ENCODE measurements at regions not wholly inside any gene's neighbourhood (a gene's known extent, or its start where the extent isn't known, plus 50 kb on each side); places are given as distances from the start of the nearest gene placed in this dataset.

DNA sequence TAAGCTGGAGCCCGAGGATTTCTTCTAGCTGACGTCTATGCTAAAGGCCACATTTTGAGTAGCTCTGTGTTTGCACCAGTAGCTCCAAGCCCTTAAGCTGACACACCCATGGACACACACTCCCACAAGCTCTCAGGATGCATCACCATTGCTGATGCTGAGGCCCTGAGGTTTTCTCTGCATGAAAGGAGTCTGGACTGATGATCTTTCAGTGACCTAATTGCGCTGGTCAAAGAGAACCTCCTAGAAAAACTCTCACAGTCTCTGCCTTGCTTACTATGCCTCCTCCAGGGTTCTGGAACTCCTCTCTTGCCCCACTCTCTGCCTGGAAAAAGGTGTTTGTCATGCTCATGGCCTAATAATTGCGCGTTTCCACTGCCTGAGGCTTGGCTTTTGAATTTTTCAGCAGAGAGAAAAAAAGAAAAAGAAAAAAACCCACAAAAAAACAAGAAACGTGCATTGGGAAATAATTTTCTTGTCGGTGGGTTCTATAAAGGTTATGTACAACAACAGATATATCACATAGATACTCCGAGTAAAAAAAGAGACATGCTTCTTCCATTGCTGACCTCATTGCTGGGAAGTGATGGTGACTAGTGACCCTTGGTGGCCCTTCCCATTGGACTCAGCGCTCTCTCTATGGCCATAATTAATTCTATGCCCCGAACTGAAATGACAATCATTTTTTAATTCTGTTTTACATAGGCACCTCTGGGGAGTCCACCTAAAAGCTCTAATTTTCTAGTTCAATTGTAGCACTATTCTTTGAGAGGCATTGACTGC lies 297.0 kb downstream of the TDRD15 start:
- WGBS (ENCODE audit: low lambda C conversion rate) = 20% methylated on average over 10 of the region's 10 CpGs
- Histone ChIP-seq H3K4me3 (replicated peaks in 1 of 3; ENCODE audit: insufficient read depth in 1 of 3, low read depth in 2 of 3, low read length in 3 of 3) (no peak overlapping the region), H3K9me3 (ENCODE audit: low read length) (no peaks in the 10 kb centered on the region), H3K4me1 (ENCODE audit: insufficient read depth, low read length) (peaks cover 21% of the 10 kb centered on the region), H3K79me2 (ENCODE audit: insufficient read depth, low read length) (no peaks in the 10 kb centered on the region), H3K9ac (ENCODE audit: insufficient read depth, low read depth, low read length) (no peak overlapping the region), H3K27ac (ENCODE audit: extremely low read length, insufficient read depth, low read length) (no peak overlapping the region), H3K36me3 (replicated peaks in 1 of 2; ENCODE audit: control insufficient read depth in 1 of 2, insufficient read depth in 2 of 2, low read length in 2 of 2) (no peaks in the 10 kb centered on the region), H4K20me1 (ENCODE audit: insufficient read depth, low read length) (no peaks in the 10 kb centered on the region), H2AFZ (ENCODE audit: low read length) (no peak overlapping the region), H3K4me2 (ENCODE audit: low read depth, low read length) (no peak overlapping the region), H3K27me3 (ENCODE audit: control insufficient read depth in 1 of 2, insufficient read depth in 2 of 2, low read length in 2 of 2) (peaks cover 0 to 5% of the 10 kb centered on the region in 2 experiments; a peak in 1 of 5 replicates)
- in situ Hi-C loops (cut with HindIII; ENCODE audit: extremely low pct_ligation_motif_present, low pct_unique_long_range_greater_than_20kb) = no loop called here
- CTCF ChIA-PET (ENCODE audit: low intra/inter-chr PET ratio, low total read pairs) = no interaction called here
- no peak for DNase-seq (ENCODE audit: low spot score)
- POLR2A ChIA-PET = no interaction called here
- intact Hi-C loops (cut with micrococcal nuclease; ENCODE audit: unreplicated experiment) = no loop called here
- BruUV-seq (replicated peaks) = no TSS peak
- ATAC-seq = no peak
- FAIRE-seq = no peak
- no peak for TF ChIP-seq PLRG1 (conservative IDR thresholded peaks at IDR 0.05)
- no peak for TF ChIP-seq NR1H2 (CRISPR knock-in tag; IDR thresholded peaks at IDR 0.05; ENCODE audit: borderline replicate concordance, low read depth)
- TF ChIP-seq, protein P1, sequence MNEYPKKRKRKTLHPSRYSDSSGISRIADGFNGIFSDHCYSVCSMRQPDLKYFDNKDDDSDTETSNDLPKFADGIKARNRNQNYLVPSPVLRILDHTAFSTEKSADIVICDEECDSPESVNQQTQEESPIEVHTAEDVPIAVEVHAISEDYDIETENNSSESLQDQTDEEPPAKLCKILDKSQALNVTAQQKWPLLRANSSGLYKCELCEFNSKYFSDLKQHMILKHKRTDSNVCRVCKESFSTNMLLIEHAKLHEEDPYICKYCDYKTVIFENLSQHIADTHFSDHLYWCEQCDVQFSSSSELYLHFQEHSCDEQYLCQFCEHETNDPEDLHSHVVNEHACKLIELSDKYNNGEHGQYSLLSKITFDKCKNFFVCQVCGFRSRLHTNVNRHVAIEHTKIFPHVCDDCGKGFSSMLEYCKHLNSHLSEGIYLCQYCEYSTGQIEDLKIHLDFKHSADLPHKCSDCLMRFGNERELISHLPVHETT (CRISPR knock-in tag; conservative IDR thresholded peaks at IDR 0.05) = no peak
- no peak for TF ChIP-seq ZFY (CRISPR knock-in tag; IDR thresholded peaks at IDR 0.05)
- TF ChIP-seq, protein P2, sequence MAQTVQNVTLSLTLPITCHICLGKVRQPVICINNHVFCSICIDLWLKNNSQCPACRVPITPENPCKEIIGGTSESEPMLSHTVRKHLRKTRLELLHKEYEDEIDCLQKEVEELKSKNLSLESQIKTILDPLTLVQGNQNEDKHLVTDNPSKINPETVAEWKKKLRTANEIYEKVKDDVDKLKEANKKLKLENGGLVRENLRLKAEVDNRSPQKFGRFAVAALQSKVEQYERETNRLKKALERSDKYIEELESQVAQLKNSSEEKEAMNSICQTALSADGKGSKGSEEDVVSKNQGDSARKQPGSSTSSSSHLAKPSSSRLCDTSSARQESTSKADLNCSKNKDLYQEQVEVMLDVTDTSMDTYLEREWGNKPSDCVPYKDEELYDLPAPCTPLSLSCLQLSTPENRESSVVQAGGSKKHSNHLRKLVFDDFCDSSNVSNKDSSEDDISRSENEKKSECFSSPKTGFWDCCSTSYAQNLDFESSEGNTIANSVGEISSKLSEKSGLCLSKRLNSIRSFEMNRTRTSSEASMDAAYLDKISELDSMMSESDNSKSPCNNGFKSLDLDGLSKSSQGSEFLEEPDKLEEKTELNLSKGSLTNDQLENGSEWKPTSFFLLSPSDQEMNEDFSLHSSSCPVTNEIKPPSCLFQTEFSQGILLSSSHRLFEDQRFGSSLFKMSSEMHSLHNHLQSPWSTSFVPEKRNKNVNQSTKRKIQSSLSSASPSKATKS (CRISPR knock-in tag; IDR thresholded peaks at IDR 0.05) = no peak
- TF ChIP-seq, protein P3, sequence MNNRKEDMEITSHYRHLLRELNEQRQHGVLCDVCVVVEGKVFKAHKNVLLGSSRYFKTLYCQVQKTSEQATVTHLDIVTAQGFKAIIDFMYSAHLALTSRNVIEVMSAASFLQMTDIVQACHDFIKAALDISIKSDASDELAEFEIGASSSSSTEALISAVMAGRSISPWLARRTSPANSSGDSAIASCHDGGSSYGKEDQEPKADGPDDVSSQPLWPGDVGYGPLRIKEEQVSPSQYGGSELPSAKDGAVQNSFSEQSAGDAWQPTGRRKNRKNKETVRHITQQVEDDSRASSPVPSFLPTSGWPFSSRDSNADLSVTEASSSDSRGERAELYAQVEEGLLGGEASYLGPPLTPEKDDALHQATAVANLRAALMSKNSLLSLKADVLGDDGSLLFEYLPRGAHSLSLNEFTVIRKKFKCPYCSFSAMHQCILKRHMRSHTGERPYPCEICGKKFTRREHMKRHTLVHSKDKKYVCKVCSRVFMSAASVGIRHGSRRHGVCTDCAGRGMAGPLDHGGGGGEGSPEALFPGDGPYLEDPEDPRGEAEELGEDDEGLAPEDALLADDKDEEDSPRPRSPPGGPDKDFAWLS (CRISPR knock-in tag; IDR thresholded peaks at IDR 0.05; ENCODE audit: borderline replicate concordance) = no peak
- TF ChIP-seq, protein P4, sequence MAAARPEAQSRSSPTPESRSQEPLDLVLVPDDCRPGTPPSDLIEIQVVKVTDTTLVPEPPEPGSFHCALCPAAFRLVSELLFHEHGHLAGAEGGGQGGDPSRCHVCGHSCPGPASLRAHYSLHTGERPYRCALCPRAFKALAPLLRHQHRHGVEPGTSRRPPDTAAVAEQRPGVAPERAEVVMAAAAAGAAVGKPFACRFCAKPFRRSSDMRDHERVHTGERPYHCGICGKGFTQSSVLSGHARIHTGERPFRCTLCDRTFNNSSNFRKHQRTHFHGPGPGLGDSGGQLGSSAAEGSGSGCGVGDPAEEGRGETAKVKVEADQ (CRISPR knock-in tag; IDR thresholded peaks at IDR 0.05; ENCODE audit: borderline replicate concordance) = no peak
- no peak for TF ChIP-seq SSRP1 (CRISPR knock-in tag; IDR thresholded peaks at IDR 0.05)
- no peak for TF ChIP-seq HCFC1 (IDR thresholded peaks at IDR 0.05; ENCODE audit: low read depth, low read length)
- TF ChIP-seq, protein P5, sequence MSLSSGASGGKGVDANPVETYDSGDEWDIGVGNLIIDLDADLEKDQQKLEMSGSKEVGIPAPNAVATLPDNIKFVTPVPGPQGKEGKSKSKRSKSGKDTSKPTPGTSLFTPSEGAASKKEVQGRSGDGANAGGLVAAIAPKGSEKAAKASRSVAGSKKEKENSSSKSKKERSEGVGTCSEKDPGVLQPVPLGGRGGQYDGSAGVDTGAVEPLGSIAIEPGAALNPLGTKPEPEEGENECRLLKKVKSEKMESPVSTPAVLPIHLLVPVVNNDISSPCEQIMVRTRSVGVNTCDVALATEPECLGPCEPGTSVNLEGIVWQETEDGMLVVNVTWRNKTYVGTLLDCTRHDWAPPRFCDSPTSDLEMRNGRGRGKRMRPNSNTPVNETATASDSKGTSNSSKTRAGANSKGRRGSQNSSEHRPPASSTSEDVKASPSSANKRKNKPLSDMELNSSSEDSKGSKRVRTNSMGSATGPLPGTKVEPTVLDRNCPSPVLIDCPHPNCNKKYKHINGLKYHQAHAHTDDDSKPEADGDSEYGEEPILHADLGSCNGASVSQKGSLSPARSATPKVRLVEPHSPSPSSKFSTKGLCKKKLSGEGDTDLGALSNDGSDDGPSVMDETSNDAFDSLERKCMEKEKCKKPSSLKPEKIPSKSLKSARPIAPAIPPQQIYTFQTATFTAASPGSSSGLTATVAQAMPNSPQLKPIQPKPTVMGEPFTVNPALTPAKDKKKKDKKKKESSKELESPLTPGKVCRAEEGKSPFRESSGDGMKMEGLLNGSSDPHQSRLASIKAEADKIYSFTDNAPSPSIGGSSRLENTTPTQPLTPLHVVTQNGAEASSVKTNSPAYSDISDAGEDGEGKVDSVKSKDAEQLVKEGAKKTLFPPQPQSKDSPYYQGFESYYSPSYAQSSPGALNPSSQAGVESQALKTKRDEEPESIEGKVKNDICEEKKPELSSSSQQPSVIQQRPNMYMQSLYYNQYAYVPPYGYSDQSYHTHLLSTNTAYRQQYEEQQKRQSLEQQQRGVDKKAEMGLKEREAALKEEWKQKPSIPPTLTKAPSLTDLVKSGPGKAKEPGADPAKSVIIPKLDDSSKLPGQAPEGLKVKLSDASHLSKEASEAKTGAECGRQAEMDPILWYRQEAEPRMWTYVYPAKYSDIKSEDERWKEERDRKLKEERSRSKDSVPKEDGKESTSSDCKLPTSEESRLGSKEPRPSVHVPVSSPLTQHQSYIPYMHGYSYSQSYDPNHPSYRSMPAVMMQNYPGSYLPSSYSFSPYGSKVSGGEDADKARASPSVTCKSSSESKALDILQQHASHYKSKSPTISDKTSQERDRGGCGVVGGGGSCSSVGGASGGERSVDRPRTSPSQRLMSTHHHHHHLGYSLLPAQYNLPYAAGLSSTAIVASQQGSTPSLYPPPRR (CRISPR knock-in tag; IDR thresholded peaks at IDR 0.05; ENCODE audit: borderline replicate concordance) = no peak
- no peak for TF ChIP-seq JDP2 (CRISPR knock-in tag; IDR thresholded peaks at IDR 0.05; ENCODE audit: borderline replicate concordance)
- no peak for TF ChIP-seq MIER2 (CRISPR knock-in tag; IDR thresholded peaks at IDR 0.05)
- no peak for TF ChIP-seq ZSCAN9 (CRISPR knock-in tag; IDR thresholded peaks at IDR 0.05; ENCODE audit: borderline replicate concordance)
- no peak for TF ChIP-seq NCOA5 (CRISPR knock-in tag; IDR thresholded peaks at IDR 0.05)

Data from HepG2 (cell line).